Ovary (tissue), 3 donors: ENCODE measurements at regions not wholly inside any gene's neighbourhood (a gene's known extent, or its start where the extent isn't known, plus 50 kb on each side); places are given as distances from the start of the nearest gene placed in this dataset.

Source experiments
- POLR2A ChIP-seq: fragments of 450-650 bp; IDR thresholded peaks from one replicate; pipeline ENCODE4 v1.6.1; 2017; ENCODE audit warnings: antibody characterized with exemption, mild to moderate bottlenecking, moderate library complexity
- TF ChIP-seq, protein P1 (sequence below), 3 donors: fragments of 450-650 bp in 2 of 3; fragments of 200-600 bp in 1 of 3; IDR thresholded peaks; one replicate each; pipeline versions ENCODE4 v1.5.1 to v1.8.0; 2016 to 2022; ENCODE audit warnings: antibody characterized with exemption in 3 of 3, mild to moderate bottlenecking in 1 of 3
- donor health status: DM: no; HTN: no; CAD: no.

DNA sequence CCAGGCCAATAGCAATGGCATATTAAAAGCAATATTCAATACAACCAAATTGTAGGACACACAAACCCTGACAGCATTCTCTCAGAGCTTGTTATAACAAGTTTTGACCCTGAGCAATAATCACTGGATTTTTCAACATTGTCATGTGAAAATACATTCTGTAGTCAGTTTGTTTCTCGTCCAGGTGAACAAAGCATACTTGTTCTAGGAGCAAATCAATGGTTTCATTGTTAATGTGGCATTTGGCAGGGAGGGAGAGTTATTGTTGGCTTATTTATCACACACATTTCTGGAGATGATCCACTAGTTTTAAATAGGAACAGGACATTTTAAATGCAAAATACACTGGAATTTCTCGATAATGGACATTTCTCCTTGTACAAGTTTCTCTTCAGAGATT lies 69.9 kb upstream of the L3MBTL4 start:
- TF ChIP-seq, protein P1, sequence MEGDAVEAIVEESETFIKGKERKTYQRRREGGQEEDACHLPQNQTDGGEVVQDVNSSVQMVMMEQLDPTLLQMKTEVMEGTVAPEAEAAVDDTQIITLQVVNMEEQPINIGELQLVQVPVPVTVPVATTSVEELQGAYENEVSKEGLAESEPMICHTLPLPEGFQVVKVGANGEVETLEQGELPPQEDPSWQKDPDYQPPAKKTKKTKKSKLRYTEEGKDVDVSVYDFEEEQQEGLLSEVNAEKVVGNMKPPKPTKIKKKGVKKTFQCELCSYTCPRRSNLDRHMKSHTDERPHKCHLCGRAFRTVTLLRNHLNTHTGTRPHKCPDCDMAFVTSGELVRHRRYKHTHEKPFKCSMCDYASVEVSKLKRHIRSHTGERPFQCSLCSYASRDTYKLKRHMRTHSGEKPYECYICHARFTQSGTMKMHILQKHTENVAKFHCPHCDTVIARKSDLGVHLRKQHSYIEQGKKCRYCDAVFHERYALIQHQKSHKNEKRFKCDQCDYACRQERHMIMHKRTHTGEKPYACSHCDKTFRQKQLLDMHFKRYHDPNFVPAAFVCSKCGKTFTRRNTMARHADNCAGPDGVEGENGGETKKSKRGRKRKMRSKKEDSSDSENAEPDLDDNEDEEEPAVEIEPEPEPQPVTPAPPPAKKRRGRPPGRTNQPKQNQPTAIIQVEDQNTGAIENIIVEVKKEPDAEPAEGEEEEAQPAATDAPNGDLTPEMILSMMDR (IDR thresholded peaks at IDR 0.05), result no peak
- no peak for TF ChIP-seq POLR2A
